ENCODE measurements at regions not wholly inside any gene's neighbourhood (a gene's known extent, or its start where the extent isn't known, plus 50 kb on each side); places are given as distances from the start of the nearest gene placed in this dataset.

- no peak for FAIRE-seq
Observed at GRCh38 chr2:136247204-136247950, 129.4 kb upstream of the CXCR4 start.

DNA sequence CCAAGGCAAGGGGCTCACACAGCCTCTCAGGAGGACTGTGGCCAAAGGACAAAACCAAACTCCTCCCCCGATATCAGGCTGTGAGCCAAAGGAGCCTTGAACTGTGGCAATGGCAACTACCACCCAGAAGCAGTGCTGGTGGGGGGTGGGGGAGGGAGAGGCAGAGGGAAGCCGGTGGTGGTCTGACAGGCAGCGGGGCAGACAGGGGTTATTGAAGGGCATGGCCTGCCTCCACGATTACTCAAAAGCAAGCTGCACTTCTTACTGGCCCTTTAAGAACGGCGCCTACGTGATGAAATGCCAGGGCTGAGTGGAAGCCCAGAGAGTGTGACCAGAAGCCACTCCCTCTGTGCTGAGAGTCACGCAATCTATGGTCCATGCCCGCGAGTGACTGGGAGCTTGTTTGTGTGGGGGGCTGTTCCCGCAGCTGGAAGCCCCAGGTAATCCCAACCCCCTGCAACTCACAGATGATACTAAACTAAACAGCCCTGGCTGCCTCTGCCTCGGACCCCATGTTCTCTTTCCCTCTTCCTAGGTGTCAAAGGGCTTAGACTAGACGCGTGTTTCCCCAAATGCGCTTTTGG lies 128.2 kb upstream of the CXCR4 start:
- peak; percentile 27 for DNase-seq (ENCODE audit: low spot score)
- peak; percentile 44 for FAIRE-seq

More at GRCh38 chr2:136247204-136247950, 129.4 kb upstream of the CXCR4 start:
- DNase-seq (ENCODE audit: low spot score), result no peak

DNA sequence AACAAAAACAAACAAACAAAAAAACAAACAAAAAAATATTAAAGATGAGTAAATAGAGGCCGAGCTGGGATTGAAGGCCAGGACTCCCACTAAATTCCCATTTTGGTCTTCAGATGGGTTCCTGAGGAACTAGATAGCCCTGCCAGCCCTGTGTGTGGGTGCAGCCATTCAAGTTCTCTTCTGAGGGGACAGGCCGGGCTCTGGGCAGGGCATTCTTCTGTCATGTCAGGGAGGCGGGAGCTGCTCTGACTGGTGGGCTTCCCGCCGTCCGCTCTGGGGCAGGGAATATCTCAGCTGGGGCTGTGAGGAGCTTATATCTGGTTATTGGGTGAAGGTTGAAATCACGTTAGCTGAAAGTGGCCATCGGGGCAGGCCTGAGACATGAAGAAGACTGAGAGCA lies 127.3 kb upstream of the CXCR4 start:
- FAIRE-seq, result no peak
- no peak for DNase-seq (ENCODE audit: low spot score)

DNA sequence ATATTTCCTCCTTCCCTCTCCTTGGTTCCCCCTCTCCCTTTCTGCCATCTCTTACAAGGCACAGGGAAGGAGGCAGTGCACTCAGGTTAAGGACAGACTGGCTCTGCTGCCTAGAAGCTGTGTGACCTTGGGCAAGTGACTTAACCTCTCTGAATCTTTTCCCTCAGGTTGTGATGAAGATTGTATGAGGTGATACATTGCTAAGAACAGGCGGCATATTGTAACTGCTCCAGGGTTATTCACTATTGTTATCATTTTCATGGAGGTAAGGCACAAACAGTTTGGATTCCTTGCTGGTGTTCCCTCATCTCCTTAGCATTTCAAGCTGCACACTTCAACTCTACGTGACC lies 126.6 kb upstream of the CXCR4 start:
- no peak for DNase-seq (ENCODE audit: low spot score)
- no peak for FAIRE-seq

- FAIRE-seq (no peak), DNase-seq (ENCODE audit: low spot score) (no peak)
Observed at GRCh38 chr2:136243638-136244535, 125.9 kb upstream of the CXCR4 start.

- DNase-seq (ENCODE audit: low spot score) (no peak), FAIRE-seq (no peak)
Observed at GRCh38 chr2:136242687-136243277, 124.8 kb upstream of the CXCR4 start.

- DNase-seq (ENCODE audit: low spot score) (no peak), FAIRE-seq (no peak)
Observed at GRCh38 chr2:136242100-136242499, 124.2 kb upstream of the CXCR4 start.

DNA sequence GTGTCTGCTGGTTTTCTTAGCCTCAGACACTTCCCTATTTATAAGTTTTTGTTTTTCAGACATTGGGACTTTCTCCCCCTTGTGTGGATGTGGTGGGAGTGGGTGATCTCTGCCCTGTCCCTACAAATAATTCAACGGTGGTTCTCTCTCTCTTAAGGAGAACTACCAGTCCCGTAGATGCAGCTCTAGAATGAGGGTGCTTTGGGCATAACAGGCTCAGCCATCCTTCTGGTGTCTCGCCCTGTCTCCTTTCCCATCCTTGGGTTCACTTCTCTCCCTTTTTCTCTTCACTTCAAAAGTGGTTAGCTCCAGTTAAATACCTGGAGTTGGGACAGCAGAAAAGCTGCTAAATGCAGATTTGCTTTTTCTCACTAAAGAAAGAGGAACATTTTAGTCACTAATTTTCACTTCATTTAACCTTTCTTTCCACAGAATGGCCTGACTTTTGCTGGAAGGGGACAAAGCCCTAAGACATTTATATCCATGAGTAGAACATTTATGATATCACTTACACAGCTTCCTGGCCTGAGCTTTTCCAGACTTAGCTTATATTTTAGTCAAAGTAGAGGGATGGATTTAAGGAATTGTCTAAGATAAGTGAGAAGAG lies 121.2 kb upstream of the CXCR4 start:
- FAIRE-seq, result no peak
- DNase-seq (ENCODE audit: low spot score), result no peak

- no peak for DNase-seq (ENCODE audit: low spot score)
- no peak for FAIRE-seq
Observed at GRCh38 chr2:136238286-136239078, 120.5 kb upstream of the CXCR4 start.

GRCh38 chr2:136236019-136236418 lies 118.1 kb upstream of the CXCR4 start:
- DNase-seq (ENCODE audit: low spot score), result peak; percentile 37
- peak; percentile 58 for FAIRE-seq

DNA sequence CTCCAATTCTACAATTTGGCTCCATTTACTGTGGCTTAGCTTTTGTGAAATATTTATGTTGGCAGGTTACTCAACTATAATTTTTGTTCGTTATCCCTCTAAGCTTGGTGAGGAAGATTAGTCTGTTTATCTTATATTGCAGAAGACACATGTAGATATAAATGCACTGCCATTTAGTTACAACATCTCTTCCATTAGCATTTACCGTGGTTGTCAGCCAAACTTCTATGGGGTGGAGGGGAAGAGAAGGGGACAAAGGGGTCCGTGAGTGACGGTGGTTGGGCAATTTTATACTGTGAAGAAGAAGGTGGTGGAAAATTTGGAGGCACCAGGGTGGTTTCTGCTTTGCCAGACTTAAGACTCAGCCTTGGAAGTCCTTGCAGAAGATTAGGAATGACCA lies 117.6 kb upstream of the CXCR4 start:
- no peak for DNase-seq (ENCODE audit: low spot score)
- FAIRE-seq, result no peak

DNA sequence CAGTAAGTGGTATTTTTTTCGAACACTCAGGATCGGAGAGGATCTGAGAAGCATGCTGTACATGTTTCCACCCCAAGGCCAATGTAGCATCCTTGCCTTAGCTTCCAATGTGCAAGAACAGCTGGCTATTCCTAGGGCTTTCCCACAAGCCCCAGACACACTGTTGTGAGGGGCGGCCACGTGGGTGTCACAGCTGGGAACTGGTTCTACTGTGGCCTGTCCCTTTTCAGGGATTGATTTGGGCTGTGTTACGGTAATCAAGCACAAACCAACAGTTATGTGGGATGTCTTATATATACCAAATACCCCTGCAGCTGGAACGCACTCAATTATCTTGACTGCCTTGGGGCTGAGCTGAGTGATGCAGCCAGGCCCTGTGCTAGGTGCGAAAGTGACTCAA lies 116.3 kb upstream of the CXCR4 start:
- FAIRE-seq, result no peak
- DNase-seq (ENCODE audit: low spot score), result no peak

DNA sequence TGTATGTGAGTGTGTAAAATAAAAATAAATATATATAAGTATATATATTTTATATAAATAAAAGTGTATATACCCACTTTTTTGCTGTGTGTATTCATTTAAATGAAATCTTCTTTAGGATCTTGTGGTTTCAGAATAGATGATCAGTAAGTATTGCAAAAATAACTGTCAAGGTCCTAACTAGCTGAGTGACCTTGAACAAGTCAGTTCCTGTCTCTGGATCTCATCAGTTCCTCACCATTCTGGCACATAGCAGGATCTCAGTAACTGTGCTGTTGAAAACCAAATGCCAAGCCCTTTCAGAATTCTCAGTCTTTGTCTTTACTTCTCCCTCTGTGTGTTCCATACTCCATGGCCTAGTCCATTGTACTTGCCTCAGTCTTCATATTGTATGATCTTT lies 115.3 kb upstream of the CXCR4 start:
- no peak for FAIRE-seq

DNA sequence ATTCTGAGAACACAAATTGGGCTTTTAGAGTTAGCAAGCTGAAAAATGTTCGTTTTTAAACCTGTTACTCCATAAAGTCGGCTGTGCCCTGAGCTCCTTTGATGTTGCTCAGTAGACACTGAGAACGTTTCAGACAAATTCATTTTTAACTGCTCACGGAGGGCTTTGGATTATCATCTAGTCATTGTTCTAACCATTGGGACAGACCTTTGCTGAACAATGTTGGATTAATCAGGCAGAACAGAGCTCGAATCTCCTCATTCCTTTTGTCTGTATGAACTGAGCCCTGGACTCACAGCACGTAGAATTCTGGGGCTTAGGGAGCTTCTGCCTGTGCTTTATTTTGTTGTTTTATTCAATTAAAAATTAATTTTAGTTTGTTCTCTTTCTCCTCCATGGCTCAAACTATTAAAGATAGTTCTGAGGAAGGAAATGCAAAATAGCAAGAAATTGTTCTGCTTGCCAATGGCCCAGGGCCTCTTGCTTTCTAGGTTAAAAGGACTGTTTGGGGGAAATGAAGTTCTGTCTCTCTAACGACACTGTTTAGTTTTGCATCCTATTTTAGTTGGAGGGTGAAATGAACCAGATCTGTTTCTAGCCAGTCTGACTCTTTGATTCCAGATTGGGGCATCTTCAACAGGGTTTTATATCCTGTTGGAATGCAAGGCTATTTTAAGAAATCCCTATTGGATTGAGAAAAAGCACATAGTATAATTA lies 114.7 kb upstream of the CXCR4 start:
- FAIRE-seq (no peak), DNase-seq (ENCODE audit: low spot score) (no peak)

More for the DNA sequence above, 115.3 kb upstream of the CXCR4 start:
- no peak for DNase-seq (ENCODE audit: low spot score)

DNA sequence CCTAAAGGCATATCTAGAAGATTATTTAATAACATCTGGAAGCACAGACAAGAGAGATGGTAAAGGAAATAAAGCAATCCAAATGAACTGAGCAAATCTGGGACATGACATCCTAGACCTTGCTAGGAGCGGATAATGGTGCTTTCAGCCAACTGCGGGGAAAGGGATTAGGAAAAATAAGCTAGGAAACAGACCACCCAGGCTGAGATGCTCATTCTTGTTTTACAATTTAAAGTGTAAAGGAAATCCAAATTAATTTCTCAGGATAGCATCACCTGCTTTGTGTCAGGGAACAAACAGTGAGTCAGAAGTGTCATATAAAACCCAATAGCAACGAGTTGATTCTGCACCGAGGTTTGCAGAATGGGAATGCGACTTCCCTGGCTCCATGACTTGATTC lies 112.5 kb upstream of the CXCR4 start:
- DNase-seq (ENCODE audit: low spot score) (no peak), FAIRE-seq (no peak)

GRCh38 chr2:136226903-136227302 lies 109.0 kb upstream of the CXCR4 start:
- DNase-seq (ENCODE audit: low spot score) (no peak), FAIRE-seq (no peak)

- DNase-seq (ENCODE audit: low spot score), result no peak
- FAIRE-seq, result no peak
Observed at GRCh38 chr2:136225950-136226835, 108.2 kb upstream of the CXCR4 start.

GRCh38 chr2:136223274-136223673 lies 105.3 kb upstream of the CXCR4 start:
- FAIRE-seq, result no peak
- no peak for DNase-seq (ENCODE audit: low spot score)

DNA sequence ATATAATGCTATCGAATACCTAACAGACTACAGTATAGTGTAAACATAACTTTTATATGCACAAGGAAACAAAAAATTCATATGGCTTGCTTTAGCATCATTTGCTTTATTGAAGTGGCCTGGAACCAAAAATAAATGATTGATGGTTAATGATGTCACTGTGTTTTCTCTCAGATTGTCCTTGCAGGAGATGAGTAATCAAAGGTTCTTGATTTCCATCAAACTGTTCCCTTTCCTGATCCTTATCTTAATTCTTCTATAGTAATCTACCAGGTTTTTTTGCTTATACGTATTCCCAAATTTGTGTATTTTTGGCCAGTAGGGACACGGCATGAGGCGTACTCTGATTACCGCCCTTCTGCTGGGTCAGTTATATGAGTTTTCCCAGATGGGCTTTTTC lies 104.9 kb upstream of the CXCR4 start:
- DNase-seq (ENCODE audit: low spot score), result no peak
- no peak for FAIRE-seq

All from RCC 7860 (cell line).